HUDEP-2 (cell line): ENCODE measurements at regions not wholly inside any gene's neighbourhood (a gene's known extent, or its start where the extent isn't known, plus 50 kb on each side); places are given as distances from the start of the nearest gene placed in this dataset.
A peak's percentile ranks its signal among the peaks of the same experiment; 100 is the strongest.

Experiments
- DNase-seq, 76 experiments: peaks; one replicate each; lab custom pipeline; 2025; ENCODE audit not compliant: unreplicated experiment in 76 of 76; lab: John Stamatoyannopoulos, UW

DNA sequence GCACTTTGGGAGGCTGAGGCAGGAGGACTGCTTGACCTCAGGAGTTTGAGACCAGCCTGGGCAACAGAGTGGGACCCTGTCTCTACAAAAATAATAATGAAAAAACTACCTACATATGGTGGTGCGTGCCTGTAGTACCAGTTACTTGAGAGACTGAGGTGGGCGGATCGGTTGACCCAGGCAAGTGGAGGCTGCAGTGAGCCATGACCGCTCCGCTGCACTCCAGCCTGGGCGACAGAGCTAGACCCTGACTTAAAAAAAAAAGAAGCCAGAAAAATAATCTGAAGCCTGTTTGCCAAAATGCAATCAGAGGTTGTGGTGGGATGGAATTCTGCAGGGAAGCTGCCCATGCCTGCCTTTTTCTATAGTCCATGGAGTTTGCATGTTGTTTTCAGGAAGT, 50.4 kb upstream of the GGTA1 start:
- no peak for DNase-seq

DNA sequence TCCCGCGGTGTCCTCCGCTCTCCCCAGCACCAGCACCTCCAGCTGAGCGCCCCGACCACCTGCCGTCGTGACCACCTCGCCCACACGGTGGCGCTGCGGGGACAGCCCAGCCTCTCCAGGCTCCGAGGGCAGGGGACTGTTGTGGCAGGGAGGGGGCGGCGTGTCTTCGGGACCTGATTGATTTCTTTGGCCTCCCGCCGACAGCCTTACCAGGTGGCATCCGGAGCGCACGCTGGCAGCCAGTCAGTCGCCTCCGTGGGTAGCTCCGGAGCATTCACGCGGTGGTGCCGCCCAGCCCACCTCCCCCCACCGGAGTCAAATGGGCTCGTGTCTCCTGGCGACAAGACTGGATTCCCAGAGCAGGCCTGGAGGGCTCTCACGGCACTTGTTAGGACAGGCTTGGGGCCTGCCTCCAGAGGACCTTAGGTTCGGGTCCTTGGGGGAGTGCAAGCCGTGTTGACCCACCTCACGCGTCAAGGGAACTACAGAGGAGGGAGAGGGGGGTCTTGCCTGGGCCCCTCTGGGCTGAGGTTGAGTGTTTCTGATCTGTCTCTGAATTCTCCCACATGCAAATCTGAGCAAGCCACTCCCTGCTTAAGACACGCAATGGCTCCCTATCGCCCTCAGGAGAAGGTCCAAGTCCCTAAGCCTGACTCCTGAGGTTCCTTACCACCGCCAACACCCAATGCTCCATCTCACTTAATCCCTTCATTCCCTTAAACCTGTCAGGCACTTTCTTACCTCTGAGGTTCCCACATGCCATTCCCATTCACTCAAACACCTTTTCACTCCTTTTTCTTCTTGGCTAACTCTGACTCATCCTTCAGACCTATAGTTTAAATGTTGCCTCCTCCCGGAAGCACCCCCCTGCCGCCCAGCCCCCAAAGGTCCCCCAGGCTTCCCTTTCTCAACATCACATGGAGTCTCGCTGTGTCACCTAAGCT, 51.2 kb upstream of the GGTA1 start:
- peak in 55 of 76 experiments; percentile 2 to 78 (median 39) for DNase-seq

DNA sequence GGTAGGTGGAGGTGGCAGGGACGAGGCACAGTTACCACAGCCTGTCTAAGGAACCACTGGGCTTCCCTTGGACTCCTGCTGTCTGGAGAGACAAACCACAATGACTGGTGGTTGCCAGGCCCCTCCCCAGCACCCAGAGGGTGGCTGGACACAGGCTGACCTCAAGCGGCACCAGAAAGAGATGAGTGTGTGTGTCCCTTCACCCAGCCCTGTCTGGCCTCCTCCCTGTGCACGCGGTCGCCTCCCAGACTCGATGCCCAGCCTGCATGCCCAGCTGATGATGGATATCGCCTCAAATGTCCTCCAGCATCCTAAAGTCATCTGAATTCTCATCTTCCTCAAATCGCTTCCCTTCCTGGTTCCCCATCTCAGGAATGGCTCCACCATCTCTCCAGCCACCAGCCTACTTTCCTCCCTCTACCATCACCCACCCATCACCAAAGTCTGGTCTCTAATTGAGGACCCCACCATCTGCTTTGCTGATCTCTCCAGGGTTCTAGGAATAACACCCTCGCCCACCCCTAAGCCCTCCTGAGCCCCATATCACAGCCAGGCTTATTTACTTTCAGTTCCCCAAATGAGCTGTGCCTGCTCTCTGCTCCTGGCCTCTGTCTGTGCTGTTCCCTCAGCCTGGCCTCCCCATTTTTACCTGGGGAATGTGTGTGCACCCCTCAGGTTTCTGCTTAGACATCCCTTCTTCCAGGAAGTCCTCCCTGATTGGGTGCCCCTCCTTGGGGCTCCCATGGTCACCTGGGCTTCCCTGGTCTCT, 52.5 kb upstream of the GGTA1 start:
- DNase-seq: no peak

DNA sequence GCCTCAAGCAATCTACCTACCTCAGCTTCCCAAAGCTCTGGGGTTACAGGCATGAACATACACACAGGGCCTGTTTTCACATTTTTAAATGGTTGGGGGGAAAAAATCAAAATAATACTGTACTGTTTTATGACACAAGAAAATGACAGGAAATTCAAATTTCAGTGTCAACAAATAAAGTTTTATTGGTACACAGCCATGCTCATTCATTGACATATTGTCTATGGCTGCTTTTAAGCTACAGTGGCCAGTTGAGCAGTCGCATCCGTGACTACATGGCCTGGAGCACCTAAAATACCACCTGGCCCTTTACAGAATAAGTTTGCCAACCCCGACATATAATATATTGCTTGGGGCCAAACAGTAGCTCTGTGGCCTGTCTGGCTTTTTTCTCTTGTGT, 56.4 kb upstream of the GGTA1 start:
- no peak for DNase-seq

DNA sequence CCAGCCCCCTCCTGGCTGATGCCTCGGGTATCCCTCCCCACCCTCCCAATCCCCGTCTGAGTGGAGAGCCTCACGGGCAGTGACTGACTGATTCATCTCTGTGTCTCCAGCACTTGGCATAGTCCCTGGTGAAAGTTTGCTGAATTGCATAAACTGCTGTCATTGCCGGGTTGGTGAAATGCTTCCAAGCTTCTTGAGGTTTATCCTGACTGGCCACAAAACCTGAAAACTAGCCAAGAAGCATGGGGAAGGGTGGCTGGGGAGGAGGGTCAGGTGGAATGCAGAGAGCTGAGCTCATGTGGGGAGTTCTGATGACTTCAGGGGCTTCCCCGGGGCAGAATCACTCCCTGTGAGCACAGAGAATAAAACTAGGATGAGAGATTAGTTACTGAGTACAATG, 56.9 kb upstream of the GGTA1 start:
- DNase-seq: no peak

DNA sequence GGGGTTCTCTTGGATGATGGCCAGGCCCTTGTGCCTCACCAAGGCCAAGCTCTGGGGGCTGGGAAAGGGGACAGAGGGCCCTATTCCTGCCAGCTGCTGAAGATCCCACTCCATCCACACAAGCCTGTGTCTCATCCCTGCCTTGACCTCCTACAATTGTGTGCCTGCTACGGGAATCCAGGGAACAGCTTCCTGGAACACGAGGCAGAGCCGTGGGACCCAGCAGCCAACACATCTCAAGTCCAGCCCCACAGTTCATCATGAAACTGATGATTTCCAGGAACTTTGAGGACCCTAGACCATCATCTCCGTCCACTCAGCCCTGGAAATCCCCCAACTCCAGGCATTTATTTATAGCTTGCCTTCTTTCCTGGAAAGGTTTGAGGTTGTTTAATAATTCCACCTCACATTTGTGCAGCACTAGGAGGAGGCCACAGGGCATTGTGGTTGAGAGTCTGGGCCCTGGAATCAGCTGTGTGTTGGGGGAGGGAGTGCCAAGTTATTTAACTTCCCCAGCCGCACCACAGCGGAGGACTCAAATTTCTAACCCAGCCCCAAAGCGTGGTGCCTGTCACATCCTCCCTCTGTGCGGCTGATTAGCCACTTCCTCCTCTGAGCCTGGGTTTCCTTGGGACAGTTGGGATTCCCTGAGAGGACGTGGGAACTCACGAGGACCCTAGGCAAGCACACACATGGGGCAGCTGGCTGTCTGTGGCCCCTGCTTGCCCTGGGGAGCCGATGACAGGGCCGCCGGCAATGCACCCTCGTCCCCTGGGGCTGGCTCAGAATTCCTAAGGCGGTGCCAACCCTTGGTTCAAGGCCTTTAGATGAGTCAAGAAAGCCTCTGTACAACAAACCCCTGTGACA, 58.2 kb upstream of the GGTA1 start:
- DNase-seq: peak in 3 of 76 experiments; percentile 4 to 10 (median 6)

DNA sequence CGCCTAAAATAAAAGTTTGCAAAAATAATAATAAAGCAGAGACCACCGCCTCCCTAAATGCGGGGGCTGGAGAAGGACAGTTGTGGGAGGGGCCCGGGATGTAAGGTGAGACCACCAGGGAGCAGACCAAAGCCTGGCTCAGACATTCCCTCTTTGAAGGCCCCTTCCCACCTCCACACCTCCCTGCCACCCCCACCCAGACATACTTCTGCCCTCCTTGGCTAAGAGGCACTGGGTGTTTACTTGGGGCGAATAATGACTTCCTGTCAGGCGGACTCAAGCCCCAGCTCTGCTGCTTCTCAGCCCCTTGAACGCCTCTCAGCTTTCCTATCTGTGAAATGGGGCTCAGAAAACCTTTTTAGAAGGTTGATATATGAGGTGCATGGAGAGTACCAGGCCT, 58.8 kb upstream of the GGTA1 start:
- DNase-seq: no peak

DNA sequence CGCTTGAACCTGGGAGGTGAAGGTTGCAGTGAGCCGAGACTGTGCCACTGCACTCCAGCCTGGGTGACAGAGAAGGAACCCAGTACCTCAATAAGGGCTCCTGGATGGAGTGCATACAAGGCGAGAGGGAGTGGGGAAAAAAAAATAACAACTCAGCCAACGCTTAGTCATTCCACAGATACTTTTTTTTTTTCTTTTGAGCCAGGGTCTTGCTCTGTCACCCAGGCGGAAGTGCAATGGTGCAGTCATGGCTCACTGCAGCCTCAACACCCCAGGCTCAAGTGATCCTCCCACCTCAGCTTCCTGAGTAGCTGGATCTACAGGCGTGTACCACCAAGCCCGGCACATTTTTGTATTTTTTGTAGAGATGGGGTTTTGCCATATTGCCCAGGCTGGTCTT, 59.5 kb upstream of the GGTA1 start:
- no peak for DNase-seq

DNA sequence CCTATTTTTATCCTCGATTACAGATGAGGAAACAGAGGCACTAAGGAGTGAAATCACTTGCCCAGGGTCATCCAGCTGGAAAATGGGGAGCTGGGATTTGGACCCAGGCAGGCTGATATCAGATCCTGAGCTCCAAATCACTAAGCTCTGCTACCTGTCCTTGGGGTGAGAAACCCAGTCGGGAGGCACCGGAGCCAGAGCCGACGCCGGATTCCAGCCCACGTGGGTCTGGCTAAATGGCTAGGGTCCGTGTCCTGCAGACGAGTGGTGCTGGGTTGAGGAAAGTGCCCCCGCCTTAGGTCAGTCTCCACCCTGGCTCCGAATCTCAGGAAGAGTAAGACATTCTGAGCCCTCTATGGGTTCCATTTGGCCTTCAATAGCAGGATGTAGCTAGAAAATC, 61.3 kb upstream of the GGTA1 start:
- no peak for DNase-seq

DNA sequence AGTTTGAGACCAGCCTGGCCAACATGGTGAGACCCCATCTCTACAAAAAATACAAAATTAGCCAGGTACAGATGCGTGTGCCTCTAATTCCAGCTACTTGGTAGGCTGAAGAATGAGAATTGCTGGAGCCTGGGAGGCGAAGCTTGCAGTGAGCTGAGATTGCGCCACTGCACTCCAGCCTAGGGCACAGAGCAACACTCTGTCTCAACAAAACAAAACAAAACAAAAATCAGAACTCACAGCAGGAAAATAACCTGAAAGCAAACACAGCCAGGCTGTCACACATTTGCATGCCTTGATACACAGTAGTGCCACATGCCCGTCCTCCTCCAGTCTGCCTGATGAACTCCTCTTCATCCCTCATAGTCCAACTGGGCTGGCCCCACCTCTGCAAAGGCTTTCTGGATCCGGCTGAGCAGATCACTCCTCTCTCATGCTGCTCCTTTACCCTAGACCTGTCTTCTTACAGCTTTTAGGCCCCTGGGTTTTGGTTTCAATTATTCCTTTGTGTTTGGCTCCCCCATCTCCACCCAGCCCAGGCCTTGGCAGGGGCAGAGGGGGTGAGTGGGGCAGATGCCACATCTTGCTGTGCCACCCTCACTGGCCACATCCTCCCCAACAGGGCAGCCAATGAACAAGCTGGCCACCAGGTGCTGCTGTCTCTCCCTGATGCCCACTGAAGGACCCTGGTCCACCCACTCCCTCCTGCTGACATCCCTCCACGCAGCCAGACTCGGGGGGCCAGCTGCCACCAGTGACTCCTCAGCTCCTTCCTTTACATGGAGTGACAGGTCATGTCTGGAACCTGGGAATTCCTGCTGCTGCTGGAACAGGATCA, 62.0 kb upstream of the GGTA1 start:
- no peak for DNase-seq

DNA sequence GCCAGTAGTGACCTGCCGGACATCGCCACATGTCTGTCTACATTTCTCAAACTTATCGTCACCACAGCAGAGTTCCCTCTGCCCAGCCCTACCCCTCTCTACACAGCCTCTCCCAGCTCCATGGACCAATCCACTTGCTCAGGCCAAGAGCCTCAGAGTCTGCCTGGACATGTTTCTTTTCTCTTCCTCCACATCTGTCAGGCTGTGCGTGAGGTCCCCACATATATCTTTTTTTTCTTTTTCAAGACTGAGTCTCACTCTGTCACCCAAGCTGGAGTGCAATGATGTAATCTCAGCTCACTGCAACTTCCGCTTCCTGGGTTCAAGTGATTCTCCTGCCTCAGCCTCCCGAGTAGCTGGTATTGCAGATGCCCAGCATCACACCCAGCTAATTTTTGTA, 62.7 kb upstream of the GGTA1 start:
- no peak for DNase-seq

DNA sequence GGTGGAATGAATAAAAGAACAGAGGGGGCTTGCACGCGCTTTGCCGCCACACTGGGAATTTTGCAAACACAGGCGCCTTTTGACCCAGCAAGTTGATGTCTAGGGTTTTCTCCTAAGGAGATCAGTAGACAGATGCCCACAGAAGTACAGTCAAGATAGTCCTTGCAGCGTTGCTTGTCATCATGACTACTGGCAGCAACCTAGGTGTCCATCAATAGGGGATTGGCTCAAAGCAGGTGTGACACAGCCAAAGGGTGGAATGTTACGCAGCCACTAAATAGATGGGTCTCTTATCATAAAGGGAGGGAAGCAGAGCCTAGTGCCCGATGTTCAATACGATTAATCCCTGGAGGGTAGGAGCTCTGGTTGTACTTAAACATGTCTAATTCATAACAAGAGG, 63.8 kb upstream of the GGTA1 start:
- no peak for DNase-seq

DNA sequence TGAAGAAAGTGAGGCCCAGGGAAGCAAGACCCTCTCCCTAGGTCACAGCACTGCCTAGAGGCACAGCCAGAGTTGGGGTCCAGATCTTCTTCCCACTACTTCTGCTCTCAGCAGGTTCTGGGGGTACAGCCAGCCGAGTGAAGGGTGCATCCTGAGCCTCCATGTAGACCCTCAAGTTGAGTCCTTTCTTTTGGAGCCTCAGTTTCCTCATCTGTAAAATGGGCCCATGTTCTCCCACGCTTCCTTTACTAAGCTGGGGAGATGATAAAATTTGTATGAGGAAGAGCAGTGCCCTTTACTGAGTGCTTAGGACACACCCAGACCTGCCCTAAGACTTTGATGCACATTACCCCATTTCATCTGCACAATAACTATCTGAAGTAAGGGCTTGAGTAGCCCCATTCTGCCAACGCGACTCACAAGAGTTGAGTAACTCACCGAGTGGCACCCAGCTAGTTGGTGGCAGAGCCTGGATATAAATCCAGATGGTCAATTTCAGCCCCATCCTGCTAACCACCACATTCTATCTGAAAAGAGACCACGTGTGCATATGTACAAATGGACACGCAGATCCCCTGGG, 64.3 kb upstream of the GGTA1 start:
- DNase-seq: no peak

DNA sequence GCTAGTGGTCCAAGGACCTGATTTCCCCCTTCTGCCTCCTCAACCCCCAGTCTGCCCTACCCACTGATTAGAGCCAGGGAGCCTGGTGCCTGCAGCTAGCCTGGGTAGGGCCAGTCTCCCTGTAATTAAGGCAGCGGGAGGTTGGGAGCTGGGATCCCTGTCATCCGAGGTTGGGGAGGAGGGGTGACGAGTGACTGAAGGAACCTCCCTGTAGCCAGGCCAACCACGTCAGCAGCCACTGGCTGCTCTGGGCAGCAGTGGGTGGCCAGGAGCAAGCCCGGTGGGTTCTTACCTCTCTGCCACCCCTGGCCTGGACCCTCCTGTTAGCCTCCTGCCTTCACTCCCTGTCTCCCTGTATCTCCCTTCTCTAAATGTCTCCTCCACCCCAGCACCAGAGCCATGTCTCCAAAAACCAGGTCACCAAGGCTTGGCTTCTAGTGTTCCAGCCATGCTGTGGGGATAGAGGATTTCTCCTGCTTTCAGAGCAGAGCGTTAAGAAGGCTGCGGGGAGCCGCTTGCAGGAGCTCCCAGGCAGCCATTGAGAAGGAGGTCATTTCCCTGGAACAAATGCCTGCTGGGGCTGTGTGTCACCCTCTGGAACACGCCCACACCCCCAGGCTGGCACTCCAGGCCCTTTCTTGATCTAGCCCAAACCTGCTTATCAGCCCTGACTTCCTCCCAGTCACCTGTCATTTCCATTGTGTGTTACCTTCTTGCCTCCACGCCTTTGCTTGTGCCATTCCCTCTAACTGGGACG, 65.0 kb upstream of the GGTA1 start:
- DNase-seq: no peak

DNA sequence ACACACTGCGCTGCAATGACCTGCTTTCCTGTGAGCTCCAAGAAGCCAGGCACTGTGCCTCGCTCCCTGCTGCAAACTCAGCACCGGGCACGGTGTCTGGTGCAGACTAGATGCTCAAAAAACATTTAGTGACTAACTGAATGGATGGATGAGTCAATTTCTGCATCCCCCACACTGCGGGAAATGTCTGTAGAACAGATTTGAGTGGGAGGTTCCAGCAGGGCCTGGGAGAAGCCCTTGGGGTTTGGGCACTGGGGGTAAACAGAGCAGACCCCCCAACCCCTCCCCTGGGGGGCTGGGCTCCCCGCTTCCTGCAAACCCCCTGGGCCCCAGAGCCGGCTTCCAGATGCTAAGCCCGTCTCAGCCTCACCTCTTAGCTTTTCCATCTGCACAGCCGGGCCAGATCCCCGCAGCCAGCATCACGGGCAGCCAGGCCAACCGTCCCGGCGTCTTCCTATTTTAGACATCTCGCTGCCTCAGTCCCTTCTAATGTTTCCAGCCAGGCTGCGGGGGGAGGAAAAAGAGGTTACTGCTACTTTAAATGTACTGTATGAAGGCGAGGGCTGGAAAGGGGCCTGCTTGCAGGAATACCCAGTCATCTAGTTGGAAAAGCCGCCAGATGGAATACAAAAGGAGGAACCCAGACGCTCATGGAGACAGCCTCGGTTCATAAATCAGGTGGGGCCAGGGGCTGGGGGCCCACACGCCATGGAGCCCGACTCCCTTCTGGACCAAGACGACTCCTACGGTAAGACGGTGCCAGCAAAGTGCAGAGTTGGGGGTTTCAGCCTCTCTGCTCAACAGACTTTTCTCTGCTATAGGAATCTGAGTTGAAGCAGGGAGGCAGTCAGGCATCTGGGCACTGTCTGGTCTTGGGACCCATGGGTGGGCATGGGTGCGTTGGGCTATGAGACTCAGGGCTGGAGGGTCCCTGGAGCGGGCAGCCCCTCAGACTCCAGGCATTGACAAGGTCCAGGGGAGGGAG, 67.1 kb upstream of the GGTA1 start:
- DNase-seq: no peak

DNA sequence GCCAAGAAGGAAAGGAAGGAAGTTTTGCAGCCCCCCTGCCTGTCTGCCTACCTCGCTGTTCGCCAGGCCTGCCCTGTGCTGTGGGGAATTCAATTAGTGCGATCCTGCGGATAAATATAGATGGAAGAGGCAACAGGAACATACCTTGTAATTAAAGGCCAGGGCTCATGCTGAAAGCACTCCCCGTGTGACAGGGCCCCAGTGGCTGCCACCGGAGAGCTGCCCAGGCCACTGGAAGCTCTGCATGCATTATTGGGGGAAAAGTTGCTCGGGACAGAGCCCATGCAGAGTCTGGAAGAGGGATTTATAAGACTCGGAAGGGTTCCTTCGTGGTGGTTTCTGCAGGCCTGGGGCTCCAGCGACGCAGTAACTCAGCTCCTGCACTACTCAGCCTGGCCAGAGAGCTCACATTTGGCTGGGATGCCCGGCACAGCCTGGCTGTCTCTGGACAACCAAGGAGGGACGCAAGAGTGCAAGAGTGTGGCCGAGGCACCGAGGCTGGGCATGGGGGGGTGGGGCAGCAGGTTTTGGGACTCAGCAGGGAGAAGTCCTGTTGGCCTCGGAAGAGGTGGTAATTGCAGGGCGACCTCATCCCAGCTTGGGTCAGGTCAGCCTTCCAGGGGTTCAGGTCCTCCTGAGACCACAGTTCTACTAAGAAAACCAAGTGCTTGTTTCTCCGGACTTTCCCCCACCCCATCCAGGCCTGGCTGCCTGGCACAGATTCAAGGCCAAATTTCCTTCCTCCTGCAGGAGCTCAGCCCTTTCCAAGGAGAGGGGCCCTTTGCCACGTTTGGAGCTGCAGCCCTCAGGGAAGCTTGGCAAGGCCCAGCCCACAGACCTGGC, 68.1 kb upstream of the GGTA1 start:
- no peak for DNase-seq
